Astrocyte (in vitro differentiated cells and primary cell): ENCODE measurements at regions not wholly inside any gene's neighbourhood (a gene's known extent, or its start where the extent isn't known, plus 50 kb on each side); places are given as distances from the start of the nearest gene placed in this dataset.

Experiments used
- DNase-seq: peaks from one replicate; pipeline ENCODE4 v3.0.0-alpha.2; 2010; ENCODE audit warnings: low read depth
- FAIRE-seq: peaks from 2 replicates; lab custom pipeline; 2011; peaks lifted over from hg19 to GRCh38; lab: Jason Lieb, UNC
- H2AFZ ChIP-seq: 2 replicates; pipeline ENCODE4 v1.6.0; 2012; ENCODE audit warnings: low read depth, low read length, inconsistent platforms
- H3K27ac ChIP-seq: 2 replicates; pipeline ENCODE4 v1.5.1; 2011; ENCODE audit warnings: low read depth, low read length, inconsistent platforms
- H3K27me3 ChIP-seq: 2 replicates; pipeline ENCODE4 v1.6.0; 2011; ENCODE audit warnings: low read length, inconsistent platforms; ENCODE audit not compliant: insufficient read depth
- H3K36me3 ChIP-seq: 2 replicates; pipeline ENCODE4 v1.5.1; 2011; ENCODE audit warnings: low read length, inconsistent platforms; ENCODE audit not compliant: insufficient read depth
- H3K4me1 ChIP-seq: 2 replicates; pipeline ENCODE4 v1.5.1; 2011; ENCODE audit warnings: low read length, inconsistent platforms; ENCODE audit not compliant: insufficient read depth
- H3K4me2 ChIP-seq: 2 replicates; pipeline ENCODE4 v1.6.0; 2012; ENCODE audit warnings: low read length, inconsistent platforms
- H3K4me3 ChIP-seq: 2 replicates; pipeline ENCODE4 v1.5.1; 2011; ENCODE audit warnings: low read depth, mild to moderate bottlenecking, low read length, inconsistent platforms; ENCODE audit not compliant: insufficient read depth
- H3K79me2 ChIP-seq: 2 replicates; pipeline ENCODE4 v1.6.0; 2012; ENCODE audit warnings: mild to moderate bottlenecking, low read length, inconsistent platforms; ENCODE audit not compliant: insufficient read depth
- H3K9ac ChIP-seq: 2 replicates; pipeline ENCODE4 v1.6.0; 2012; ENCODE audit warnings: mild to moderate bottlenecking, low read length, inconsistent platforms
- H3K9me3 ChIP-seq: 2 replicates; pipeline ENCODE4 v1.5.1; 2012; ENCODE audit warnings: low read depth, mild to moderate bottlenecking, low read length, inconsistent platforms; ENCODE audit not compliant: insufficient read depth
- H4K20me1 ChIP-seq: 2 replicates; pipeline ENCODE4 v1.6.0; 2012; ENCODE audit warnings: low read length, inconsistent platforms; ENCODE audit not compliant: insufficient read depth
- H3K27ac Mint-ChIP-seq: one replicate; pipeline ENCODE4 v1.8.0; 2021; ENCODE audit warnings: mild to moderate bottlenecking, mixed read lengths; ENCODE audit not compliant: unreplicated experiment
- H3K27me3 Mint-ChIP-seq: one replicate; pipeline ENCODE4 v1.8.0; 2021; ENCODE audit warnings: low read depth, mixed read lengths; ENCODE audit not compliant: unreplicated experiment
- H3K36me3 Mint-ChIP-seq: one replicate; pipeline ENCODE4 v1.8.0; 2021; ENCODE audit warnings: low read depth, mixed read lengths; ENCODE audit not compliant: unreplicated experiment
- H3K4me1 Mint-ChIP-seq: one replicate; pipeline ENCODE4 v1.8.0; 2021; ENCODE audit warnings: low read depth, mixed read lengths; ENCODE audit not compliant: unreplicated experiment
- H3K4me3 Mint-ChIP-seq: one replicate; pipeline ENCODE4 v1.8.0; 2021; ENCODE audit warnings: mild to moderate bottlenecking, moderate library complexity, mixed read lengths; ENCODE audit not compliant: unreplicated experiment
- H3K9me3 Mint-ChIP-seq: one replicate; pipeline ENCODE4 v1.8.0; 2021; ENCODE audit warnings: mild to moderate bottlenecking, mixed read lengths; ENCODE audit not compliant: unreplicated experiment
- CTCF ChIP-seq: IDR thresholded peaks from 2 replicates; pipeline ENCODE4 v1.5.1; 2011; ENCODE audit warnings: low read depth, mild to moderate bottlenecking, inconsistent platforms, low read length, moderate library complexity; ENCODE audit not compliant: insufficient read depth
- EZH2 ChIP-seq: IDR thresholded peaks from 2 replicates; pipeline ENCODE4 v1.6.1; 2012; ENCODE audit warnings: mild to moderate bottlenecking, low read length, inconsistent platforms; ENCODE audit not compliant: insufficient read depth

DNA sequence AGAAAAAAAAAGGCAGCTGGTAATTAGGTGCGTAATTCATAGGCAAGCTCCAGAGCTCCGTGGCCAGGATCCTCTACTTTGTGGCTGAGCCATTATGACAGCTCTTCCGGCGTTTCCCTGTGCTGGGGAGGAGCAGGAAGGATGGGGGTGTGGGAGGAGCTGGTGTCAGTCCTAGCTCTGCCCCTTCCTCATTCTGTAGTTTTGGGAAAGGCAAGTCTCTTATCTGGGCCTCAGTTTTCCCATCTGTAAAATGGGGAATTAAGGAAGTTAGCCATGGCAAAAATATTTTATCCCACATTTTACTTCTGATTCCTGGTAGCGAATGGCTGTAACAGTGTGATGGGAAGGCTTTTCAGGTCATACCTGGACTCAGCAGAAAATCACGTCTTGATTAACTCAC is 81.1 kb downstream of the SEC61B start:
- Histone ChIP-seq H3K4me3 (no peak overlapping the region), H3K27ac (no peak overlapping the region), H3K4me2 (no peak overlapping the region), H3K79me2 (no peaks in the 10 kb centered on the region), H3K9me3 (no peaks in the 10 kb centered on the region), H3K27me3 (no peaks in the 10 kb centered on the region), H3K4me1 (no peaks in the 10 kb centered on the region), H4K20me1 (no peaks in the 10 kb centered on the region), H3K36me3 (no peaks in the 10 kb centered on the region), H3K9ac (no peak overlapping the region), H2AFZ (no peak overlapping the region)
- FAIRE-seq (no peak), DNase-seq (no peak)
- Mint-ChIP-seq H3K36me3 (peaks cover 2% of the 10 kb centered on the region), H3K27ac (no peak overlapping the region), H3K27me3 (peaks cover 7% of the 10 kb centered on the region), H3K4me3 (no peak overlapping the region), H3K9me3 (no peaks in the 10 kb centered on the region), H3K4me1 (peaks cover 5% of the 10 kb centered on the region)
- TF ChIP-seq CTCF (no peak), EZH2 (no peak)

DNA sequence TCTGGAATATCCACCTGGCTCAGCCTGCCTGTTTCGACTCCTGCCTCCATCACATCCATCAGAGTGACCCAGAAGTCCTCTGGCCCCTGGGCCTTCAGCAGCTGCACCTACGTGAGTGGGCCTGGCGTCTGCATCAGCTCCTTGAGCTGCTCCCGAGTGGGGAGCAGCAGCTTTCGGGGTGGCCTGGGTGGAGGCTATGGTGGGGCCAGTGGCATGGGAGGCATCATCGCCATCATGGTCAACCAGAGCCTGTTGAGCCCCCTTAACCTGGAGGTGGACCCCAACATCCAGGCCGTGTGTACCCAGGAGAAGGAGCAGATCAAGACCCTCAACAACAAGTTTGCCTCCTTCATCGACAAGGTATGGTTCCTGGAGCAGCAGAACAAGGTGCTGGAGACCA is 83.0 kb downstream of the SEC61B start:
- Histone ChIP-seq H3K27me3 (no peaks in the 10 kb centered on the region), H3K36me3 (no peaks in the 10 kb centered on the region), H3K9me3 (no peaks in the 10 kb centered on the region), H3K9ac (no peak overlapping the region), H4K20me1 (no peaks in the 10 kb centered on the region), H3K27ac (no peak overlapping the region), H3K4me3 (no peak overlapping the region), H3K4me1 (no peaks in the 10 kb centered on the region), H2AFZ (no peak overlapping the region), H3K4me2 (no peak overlapping the region), H3K79me2 (no peaks in the 10 kb centered on the region)
- Mint-ChIP-seq H3K9me3 (no peaks in the 10 kb centered on the region), H3K4me1 (peaks cover 2% of the 10 kb centered on the region), H3K36me3 (peaks cover 2% of the 10 kb centered on the region), H3K27ac (no peak overlapping the region), H3K27me3 (peaks cover 7% of the 10 kb centered on the region), H3K4me3 (no peak overlapping the region)
- no peak for TF ChIP-seq EZH2
- TF ChIP-seq CTCF, result no peak
- no peak for DNase-seq
- FAIRE-seq, result no peak

GRCh38 chr9:99305820-99306811 is 84.0 kb downstream of the SEC61B start:
- Histone ChIP-seq H3K9me3 (no peaks in the 10 kb centered on the region), H4K20me1 (no peaks in the 10 kb centered on the region), H3K27me3 (no peaks in the 10 kb centered on the region), H3K36me3 (no peaks in the 10 kb centered on the region), H3K4me2 (no peak overlapping the region), H3K4me1 (no peaks in the 10 kb centered on the region), H3K79me2 (no peaks in the 10 kb centered on the region), H3K4me3 (no peak overlapping the region), H3K9ac (no peak overlapping the region), H3K27ac (no peak overlapping the region), H2AFZ (no peak overlapping the region)
- Mint-ChIP-seq H3K4me1 (peaks cover 2% of the 10 kb centered on the region), H3K36me3 (peaks cover 2% of the 10 kb centered on the region), H3K27me3 (peaks cover 4% of the 10 kb centered on the region), H3K4me3 (no peak overlapping the region), H3K9me3 (no peaks in the 10 kb centered on the region), H3K27ac (peak overlapping the region; percentile 4)
- no peak for TF ChIP-seq CTCF
- TF ChIP-seq EZH2, result no peak
- FAIRE-seq, result no peak
- no peak for DNase-seq
